ENCODE measurements at regions not wholly inside any gene's neighbourhood (a gene's known extent, or its start where the extent isn't known, plus 50 kb on each side); places are given as distances from the start of the nearest gene placed in this dataset.

GRCh38 chr13:89150362-89150761, 1479.2 kb downstream of the SLITRK5 start:
- POLR2A ChIA-PET (ENCODE audit: unreplicated experiment), result no interaction called here

More at GRCh38 chr13:89150362-89150761, 1479.2 kb downstream of the SLITRK5 start:
- dilution Hi-C loops (cut with HindIII; ENCODE audit: low sequenced_read_pairs, unreplicated experiment), result no loop called here
- no peak overlapping the region for H2BK120ac ChIP-seq (ENCODE audit: low read depth, low read length)
- H4K5ac ChIP-seq (ENCODE audit: low read depth, low read length), result no peak overlapping the region
- DNase-seq (no peak), ATAC-seq (ENCODE audit: low read depth) (no peak)
- BruUV-seq (replicated peaks), result no TSS peak
- CTCF ChIA-PET, result interaction anchor here (0.6 kb wide), 1 partner anchor 1757 kb away, joined by 3 read pairs; no protein-coding TSS in a partner anchor
- intact Hi-C loops (cut with micrococcal nuclease), result no loop called here
- no peak for TF ChIP-seq FOS (IDR thresholded peaks at IDR 0.05; ENCODE audit: low read depth, low read length)
- TF ChIP-seq ELK1 (IDR thresholded peaks at IDR 0.05; ENCODE audit: borderline replicate concordance, low read depth, low read length), result no peak
- no peak for TF ChIP-seq NFE2L2 (IDR thresholded peaks at IDR 0.05; ENCODE audit: low read depth, low read length)
- TF ChIP-seq MAZ (IDR thresholded peaks at IDR 0.05; ENCODE audit: borderline replicate concordance, low read depth, low read length), result no peak
- TF ChIP-seq CHD1 (IDR thresholded peaks at IDR 0.05; ENCODE audit: low read depth, low read length), result no peak
- no peak for TF ChIP-seq USF2 (IDR thresholded peaks at IDR 0.05; ENCODE audit: low read depth, low read length)
- TF ChIP-seq MAFK (IDR thresholded peaks at IDR 0.05; ENCODE audit: low read depth, low read length), result no peak
- TF ChIP-seq BHLHE40 (IDR thresholded peaks at IDR 0.05; ENCODE audit: low read depth, low read length), result no peak
- TF ChIP-seq CEBPB (IDR thresholded peaks at IDR 0.05; ENCODE audit: low read depth, low read length), result no peak
- H3K36me3 ChIP-seq (ENCODE audit: control insufficient read depth, insufficient read depth, low read length), result no peaks in the 10 kb centered on the region
- H3K79me1 ChIP-seq (ENCODE audit: low read depth in 1 of 2, low read length in 2 of 2), result no peaks in the 10 kb centered on the region
- H3K9me1 ChIP-seq (ENCODE audit: insufficient read depth, low read length), result no peaks in the 10 kb centered on the region
- H3K9ac ChIP-seq (ENCODE audit: low read depth, low read length), result no peak overlapping the region
- H3K23ac ChIP-seq (ENCODE audit: low read depth, low read length), result no peak overlapping the region
- H3K27me3 ChIP-seq (ENCODE audit: control insufficient read depth, insufficient read depth, low read length), result no peaks in the 10 kb centered on the region
- H3K4me1 ChIP-seq (ENCODE audit: control insufficient read depth, insufficient read depth, low read length), result no peaks in the 10 kb centered on the region
- peaks cover 2% of the 10 kb centered on the region; the same call in 1 of the 2 replicates for H3K9me3 ChIP-seq (ENCODE audit: control insufficient read depth, insufficient read depth, low read length)
- H2AFZ ChIP-seq (replicated peaks; ENCODE audit: low read length, poor library complexity), result no peak overlapping the region
- no peak overlapping the region for H2BK15ac ChIP-seq (ENCODE audit: low read depth, low read length)
- H3K14ac ChIP-seq (replicated peaks; ENCODE audit: low read depth, low read length), result no peak overlapping the region
- no peaks in the 10 kb centered on the region for H4K20me1 ChIP-seq (ENCODE audit: insufficient read depth, low read length)
- no peak overlapping the region for H3K56ac ChIP-seq (ENCODE audit: extremely low read depth, insufficient read depth, low read length)
- no peak overlapping the region for H3K4me2 ChIP-seq (ENCODE audit: low read depth, low read length)
- no peak overlapping the region for H3K4ac ChIP-seq (ENCODE audit: low read depth, low read length)
- H2BK5ac ChIP-seq (ENCODE audit: low read depth, low read length, poor library complexity, severe bottlenecking), result no peak overlapping the region
- H2BK20ac ChIP-seq (ENCODE audit: low read depth, low read length), result no peak overlapping the region
- in situ Hi-C loops (cut with MboI; ENCODE audit: low sequenced_read_pairs), result no loop called here
- no peak overlapping the region for H4K8ac ChIP-seq (ENCODE audit: low read depth in 2 of 2, low read length in 2 of 2)
- H4K91ac ChIP-seq (ENCODE audit: insufficient read depth, low read depth, low read length), result no peak overlapping the region
- H3K4me3 ChIP-seq (ENCODE audit: insufficient read depth, low read depth, low read length), result no peak overlapping the region
- H3K27ac ChIP-seq (ENCODE audit: insufficient read depth, low read length), result no peak overlapping the region
- no peak overlapping the region for H2AK5ac ChIP-seq (ENCODE audit: low read depth, low read length)
- H3K18ac ChIP-seq (ENCODE audit: low read depth, low read length), result no peak overlapping the region
- no peak overlapping the region for H2AK9ac ChIP-seq (replicated peaks; ENCODE audit: low read depth, low read length, poor library complexity)

All from IMR-90 (cell line).